ENCODE measurements at regions not wholly inside any gene's neighbourhood (a gene's known extent, or its start where the extent isn't known, plus 50 kb on each side); places are given as distances from the start of the nearest gene placed in this dataset.
A peak's percentile ranks its signal among the peaks of the same experiment; 100 is the strongest.

DNA sequence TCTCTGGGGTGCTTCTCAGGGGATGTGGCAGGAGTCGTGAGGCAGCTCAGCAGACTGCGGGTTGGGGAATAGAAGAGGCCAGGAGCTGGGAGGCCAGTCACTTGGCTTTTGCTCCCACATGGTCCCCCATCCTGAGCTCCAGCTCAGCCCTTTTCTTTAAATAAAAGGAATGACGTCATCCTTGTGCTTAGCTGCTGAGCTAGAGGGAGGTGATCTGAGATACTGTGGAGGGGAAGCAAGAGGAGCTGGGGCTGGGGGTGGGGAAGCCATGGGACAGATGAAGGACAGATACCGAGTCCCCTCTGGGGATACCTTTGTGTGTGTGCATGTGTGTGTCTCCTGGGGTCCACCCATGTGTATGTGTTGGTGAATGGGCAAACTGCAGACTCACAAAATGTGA lies 89.0 kb upstream of the ARAP3 start:
- DNase-seq (ENCODE audit: low read depth), result no peak
- H3K4me3 ChIP-seq (ENCODE audit: low read depth, low read length), result no peak overlapping the region

DNA sequence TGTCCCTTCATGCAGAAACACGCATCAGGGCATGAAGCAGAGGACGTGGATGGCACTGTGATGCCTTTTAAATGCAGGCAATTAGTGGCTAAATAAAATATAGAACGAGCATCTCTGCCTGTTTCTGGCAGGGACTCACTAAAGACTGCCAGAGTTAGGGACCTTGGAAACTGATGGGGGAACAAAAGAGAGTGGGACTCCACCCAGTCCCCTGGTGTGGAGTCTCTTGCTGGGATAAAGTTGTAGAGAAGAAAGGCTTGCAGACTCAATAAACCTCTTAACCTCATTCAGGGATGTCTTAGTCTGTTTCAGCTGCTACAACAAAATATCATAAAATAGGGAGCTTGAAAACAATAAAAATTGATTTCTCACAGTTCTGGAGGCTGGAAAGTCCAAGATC lies 87.6 kb upstream of the ARAP3 start:
- no peak overlapping the region for H3K4me3 ChIP-seq (ENCODE audit: low read depth, low read length)
- no peak for DNase-seq (ENCODE audit: low read depth)
- TF ChIP-seq, protein P1, sequence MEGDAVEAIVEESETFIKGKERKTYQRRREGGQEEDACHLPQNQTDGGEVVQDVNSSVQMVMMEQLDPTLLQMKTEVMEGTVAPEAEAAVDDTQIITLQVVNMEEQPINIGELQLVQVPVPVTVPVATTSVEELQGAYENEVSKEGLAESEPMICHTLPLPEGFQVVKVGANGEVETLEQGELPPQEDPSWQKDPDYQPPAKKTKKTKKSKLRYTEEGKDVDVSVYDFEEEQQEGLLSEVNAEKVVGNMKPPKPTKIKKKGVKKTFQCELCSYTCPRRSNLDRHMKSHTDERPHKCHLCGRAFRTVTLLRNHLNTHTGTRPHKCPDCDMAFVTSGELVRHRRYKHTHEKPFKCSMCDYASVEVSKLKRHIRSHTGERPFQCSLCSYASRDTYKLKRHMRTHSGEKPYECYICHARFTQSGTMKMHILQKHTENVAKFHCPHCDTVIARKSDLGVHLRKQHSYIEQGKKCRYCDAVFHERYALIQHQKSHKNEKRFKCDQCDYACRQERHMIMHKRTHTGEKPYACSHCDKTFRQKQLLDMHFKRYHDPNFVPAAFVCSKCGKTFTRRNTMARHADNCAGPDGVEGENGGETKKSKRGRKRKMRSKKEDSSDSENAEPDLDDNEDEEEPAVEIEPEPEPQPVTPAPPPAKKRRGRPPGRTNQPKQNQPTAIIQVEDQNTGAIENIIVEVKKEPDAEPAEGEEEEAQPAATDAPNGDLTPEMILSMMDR (IDR thresholded peaks at IDR 0.05; ENCODE audit: low read depth, low read length, missing control alignments), result no peak

More for the DNA sequence above, 89.0 kb upstream of the ARAP3 start:
- TF ChIP-seq, protein P1 (IDR thresholded peaks at IDR 0.05; ENCODE audit: low read depth, low read length, missing control alignments), result no peak

DNA sequence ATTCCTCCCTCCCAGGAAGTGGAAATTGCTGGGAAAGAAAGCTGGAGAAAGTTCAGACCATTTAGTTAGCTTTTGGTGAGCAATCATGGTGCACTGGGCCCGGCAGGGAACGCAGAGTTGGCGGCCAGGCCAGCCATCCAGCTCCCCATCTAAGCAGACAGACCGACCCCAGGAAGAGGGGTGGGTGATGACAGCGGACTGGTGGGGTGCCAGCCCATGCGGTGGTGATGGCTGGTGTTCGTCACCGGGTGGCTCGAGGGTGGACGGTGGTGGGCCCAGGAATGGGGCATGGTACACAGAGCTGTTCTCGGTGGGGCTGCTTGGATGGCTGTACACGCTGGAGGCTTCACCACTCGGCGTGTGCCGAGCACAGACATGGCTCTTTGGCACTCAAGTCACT lies 85.6 kb upstream of the ARAP3 start:
- TF ChIP-seq, protein P1 (IDR thresholded peaks at IDR 0.05; ENCODE audit: low read depth, low read length, missing control alignments), result no peak
- no peak overlapping the region for H3K4me3 ChIP-seq (ENCODE audit: low read depth, low read length)
- DNase-seq (ENCODE audit: low read depth), result no peak

DNA sequence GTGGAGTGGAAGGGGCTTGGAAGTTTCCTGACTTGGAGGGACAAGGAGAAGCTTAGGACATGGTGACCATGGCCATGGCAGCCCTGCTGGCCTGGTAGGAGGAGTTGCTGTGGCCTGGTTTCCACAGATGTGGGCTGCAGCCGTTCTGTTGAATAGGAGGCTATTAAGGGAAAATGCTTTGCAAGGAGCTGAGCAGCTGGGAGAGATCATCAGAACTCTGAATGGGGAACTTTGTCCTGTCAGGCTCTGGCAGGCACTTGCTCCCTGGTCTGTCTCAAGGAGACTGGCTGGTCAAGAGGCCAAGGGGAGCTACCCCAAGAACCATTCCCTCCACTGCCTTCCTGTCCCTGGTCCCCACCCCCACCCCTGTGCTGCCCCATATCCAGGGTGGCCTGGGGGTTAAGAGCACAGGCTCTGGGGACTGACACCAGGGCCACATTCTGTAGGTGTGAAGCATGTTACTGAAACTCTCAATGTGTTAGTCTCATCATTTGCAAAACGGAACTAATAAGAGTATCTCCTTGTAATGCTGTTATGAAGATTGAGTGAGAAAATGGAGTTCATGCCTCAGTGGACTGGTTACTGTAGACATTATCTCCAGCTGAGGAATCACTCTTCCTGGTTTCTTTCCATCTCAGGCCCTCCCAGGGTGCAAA lies 84.0 kb upstream of the ARAP3 start:
- H3K4me3 ChIP-seq (ENCODE audit: low read depth, low read length), result no peak overlapping the region
- TF ChIP-seq, protein P1 (IDR thresholded peaks at IDR 0.05; ENCODE audit: low read depth, low read length, missing control alignments), result no peak
- no peak for DNase-seq (ENCODE audit: low read depth)

DNA sequence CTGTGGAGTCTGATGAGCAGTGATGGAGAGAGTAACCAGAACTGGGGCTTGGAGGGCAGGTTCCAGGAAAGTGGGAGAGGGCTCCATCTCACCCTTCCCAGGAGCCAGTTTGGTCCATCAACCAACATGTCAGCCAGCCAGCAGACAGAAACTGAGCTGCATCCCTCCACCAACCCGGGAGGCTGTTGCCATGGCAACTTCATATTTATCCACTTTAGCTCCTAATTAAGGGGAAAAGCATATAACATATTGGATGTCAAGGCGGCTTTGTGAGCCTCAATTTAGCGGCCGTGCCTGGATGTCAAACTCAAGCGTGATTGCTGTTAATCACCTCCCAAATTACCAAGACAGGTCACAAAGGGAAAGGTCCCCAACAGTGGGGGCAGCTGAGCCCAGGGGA lies 81.5 kb upstream of the ARAP3 start:
- no peak for DNase-seq (ENCODE audit: low read depth)
- no peak overlapping the region for H3K4me3 ChIP-seq (ENCODE audit: low read depth, low read length)
- TF ChIP-seq, protein P1 (IDR thresholded peaks at IDR 0.05; ENCODE audit: low read depth, low read length, missing control alignments), result no peak

DNA sequence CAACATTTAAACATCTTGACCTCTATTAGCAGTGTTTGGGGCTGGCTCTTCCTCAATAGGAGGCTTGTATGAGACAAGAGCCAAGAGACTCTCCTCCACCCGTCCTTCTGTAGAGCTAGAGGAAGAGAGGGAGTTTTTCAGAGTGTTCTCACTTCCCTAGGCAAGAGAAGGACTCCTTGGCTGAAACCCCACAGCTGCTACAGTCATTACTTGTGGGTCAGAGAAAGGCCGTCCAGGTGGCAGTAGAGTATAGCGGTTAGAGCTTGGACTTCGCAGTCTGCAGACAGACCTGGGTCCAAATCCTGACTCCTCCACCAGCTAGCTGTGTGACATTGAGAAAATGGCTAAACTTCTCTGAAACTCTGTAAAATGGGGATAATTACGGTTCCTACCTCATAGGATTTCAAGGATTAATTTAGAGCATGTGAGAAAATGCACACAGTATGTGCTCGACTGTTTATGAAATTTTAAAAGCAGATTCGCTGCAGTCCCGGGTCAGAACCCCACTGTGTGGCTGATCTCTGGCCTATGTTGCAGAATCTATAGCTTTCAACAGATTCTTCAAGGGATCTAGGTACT lies 80.8 kb upstream of the ARAP3 start:
- TF ChIP-seq, protein P1 (IDR thresholded peaks at IDR 0.05; ENCODE audit: low read depth, low read length, missing control alignments), result peak; percentile 30
- H3K4me3 ChIP-seq (ENCODE audit: low read depth, low read length), result no peak overlapping the region
- DNase-seq (ENCODE audit: low read depth), result no peak

DNA sequence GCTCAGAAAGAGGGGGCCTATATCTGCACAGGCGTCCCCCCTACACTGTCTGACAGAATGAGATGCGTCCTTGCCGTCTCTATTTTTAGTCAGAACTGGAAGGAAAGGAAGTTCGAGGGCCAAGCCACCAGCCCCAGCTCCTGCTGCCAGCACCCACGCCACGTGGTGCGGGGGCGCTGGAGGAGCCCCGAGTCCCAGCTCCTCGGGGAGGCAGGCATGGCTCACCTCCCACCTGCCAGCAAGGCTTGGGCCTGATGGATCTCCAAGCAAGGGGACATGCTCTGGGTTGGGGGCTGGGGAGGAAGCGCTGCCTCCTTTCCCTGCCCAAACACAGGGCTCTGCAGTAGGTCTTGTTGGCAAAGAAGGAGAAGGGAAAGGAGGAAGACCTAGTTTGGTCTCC lies 80.3 kb upstream of the ARAP3 start:
- DNase-seq (ENCODE audit: low read depth), result no peak
- no peak overlapping the region for H3K4me3 ChIP-seq (ENCODE audit: low read depth, low read length)

More for the DNA sequence above, 80.3 kb upstream of the ARAP3 start:
- TF ChIP-seq, protein P1 (IDR thresholded peaks at IDR 0.05; ENCODE audit: low read depth, low read length, missing control alignments), result no peak
